WTC11 (cell line): ENCODE measurements at regions not wholly inside any gene's neighbourhood (a gene's known extent, or its start where the extent isn't known, plus 50 kb on each side); places are given as distances from the start of the nearest gene placed in this dataset.

Experiments used
- ATAC-seq: fragments of 200-7000 bp; cut with Tn5 transposase; 2 replicates; pipeline ENCODE4 v1.10.0; 2021; ENCODE audit warnings: mild to moderate bottlenecking, moderate library complexity
- CTCF ChIA-PET: fragments of 300-600 bp; sonication (Branson Sonifier 250); formaldehyde crosslinking; loops from one replicate; lab custom pipeline; 2021; ENCODE audit warnings: antibody characterized with exemption; lab: Charles Lee
- POLR2A ChIA-PET: fragments of 350-600 bp; sonication (Branson Sonifier 250); formaldehyde crosslinking; loops from one replicate; lab custom pipeline; 2021; ENCODE audit warnings: antibody characterized with exemption; lab: Charles Lee
- DNase-seq: peaks from one replicate; pipeline ENCODE4 v3.0.0; 2021; ENCODE audit warnings: low spot score
- H3K27ac Mint-ChIP-seq: 2 replicates; pipeline ENCODE4 v1.8.0; 2021; ENCODE audit warnings: mixed read lengths
- H3K27me3 Mint-ChIP-seq: 2 replicates; pipeline ENCODE4 v1.8.0; 2021; ENCODE audit warnings: low read depth, mild to moderate bottlenecking, moderate library complexity, mixed read lengths
- H3K36me3 Mint-ChIP-seq: 2 replicates; pipeline ENCODE4 v1.8.0; 2021; ENCODE audit warnings: mixed read lengths
- H3K4me1 Mint-ChIP-seq: 2 replicates; pipeline ENCODE4 v1.8.0; 2022; ENCODE audit warnings: mixed read lengths
- H3K4me3 Mint-ChIP-seq: 2 replicates; pipeline ENCODE4 v1.8.0; 2021; ENCODE audit warnings: mild to moderate bottlenecking, moderate library complexity, mixed read lengths
- H3K9me3 Mint-ChIP-seq: 2 replicates; pipeline ENCODE4 v1.8.0; 2021; ENCODE audit warnings: mixed read lengths
- AR ChIP-seq: fragments of 250-450 bp; sonication (Bioruptor Pico); IDR thresholded peaks from 2 replicates; pipeline ENCODE4 v1.9.0; 2021; ENCODE audit warnings: mild to moderate bottlenecking
- FOXK1 ChIP-seq: sonication (generic); formaldehyde crosslinking; IDR thresholded peaks from 2 replicates; pipeline ENCODE4 v1.8.0; 2022; ENCODE audit warnings: mild to moderate bottlenecking, moderate library complexity, missing genetic modification reagents
- GABPB1 ChIP-seq: sonication (generic); formaldehyde crosslinking; IDR thresholded peaks from 2 replicates; pipeline ENCODE4 v1.8.1; 2023; ENCODE audit warnings: mild to moderate bottlenecking, missing genetic modification reagents
- GRHL2 ChIP-seq: fragments of 250-450 bp; sonication (Bioruptor Pico); IDR thresholded peaks from 2 replicates; pipeline ENCODE4 v1.8.0; 2022; ENCODE audit warnings: mild to moderate bottlenecking, moderate library complexity; ENCODE audit not compliant: insufficient replicate concordance, severe bottlenecking
- HMGA2 ChIP-seq: fragments of 250-450 bp; sonication (Bioruptor Pico); IDR thresholded peaks from 2 replicates; pipeline ENCODE4 v1.4.0; 2021; ENCODE audit warnings: mild to moderate bottlenecking, moderate library complexity
- HMGXB4 ChIP-seq: sonication (generic); formaldehyde crosslinking; IDR thresholded peaks from 2 replicates; pipeline ENCODE4 v1.8.1; 2023; ENCODE audit warnings: mild to moderate bottlenecking, moderate library complexity, missing genetic modification reagents
- MAX ChIP-seq: sonication (generic); formaldehyde crosslinking; IDR thresholded peaks from 2 replicates; pipeline ENCODE4 v1.8.0; 2022; ENCODE audit warnings: mild to moderate bottlenecking, missing genetic modification reagents
- RORB ChIP-seq: fragments of 250-450 bp; sonication (Bioruptor Pico); IDR thresholded peaks from 2 replicates; pipeline ENCODE4 v1.9.0; 2021; ENCODE audit warnings: mild to moderate bottlenecking
- SMAD3 ChIP-seq: sonication (generic); formaldehyde crosslinking; IDR thresholded peaks from 2 replicates; pipeline ENCODE4 v1.8.0; 2022; ENCODE audit warnings: missing genetic modification reagents, mild to moderate bottlenecking, borderline replicate concordance
- ZBTB21 ChIP-seq: sonication (generic); formaldehyde crosslinking; IDR thresholded peaks from 2 replicates; pipeline ENCODE4 v1.8.1; 2023; ENCODE audit warnings: mild to moderate bottlenecking, missing genetic modification reagents, borderline replicate concordance
- ZNF121 ChIP-seq: sonication (generic); formaldehyde crosslinking; IDR thresholded peaks from 2 replicates; pipeline ENCODE4 v1.8.0; 2023; ENCODE audit warnings: missing genetic modification reagents
- ZNF512 ChIP-seq: sonication (generic); formaldehyde crosslinking; IDR thresholded peaks from 2 replicates; pipeline ENCODE4 v1.8.1; 2022; ENCODE audit warnings: missing genetic modification reagents, borderline replicate concordance
- ZSCAN18 ChIP-seq: fragments of 250-450 bp; sonication (Bioruptor Pico); IDR thresholded peaks from 2 replicates; pipeline ENCODE4 v2.1.2; 2022; ENCODE audit warnings: mild to moderate bottlenecking, moderate library complexity
- TF ChIP-seq, protein P1 (sequence below): sonication (generic); formaldehyde crosslinking; conservative IDR thresholded peaks from 2 replicates; pipeline ENCODE4 v1.8.1; 2022; ENCODE audit warnings: mild to moderate bottlenecking, missing genetic modification reagents
- TF ChIP-seq, protein P2 (sequence below): sonication (generic); formaldehyde crosslinking; IDR thresholded peaks from 2 replicates; pipeline ENCODE4 v1.8.0; 2023; ENCODE audit warnings: missing genetic modification reagents, mild to moderate bottlenecking, borderline replicate concordance
- TF ChIP-seq, protein P3 (sequence below): sonication (generic); formaldehyde crosslinking; IDR thresholded peaks from 2 replicates; pipeline ENCODE4 v1.8.1; 2023; ENCODE audit warnings: mild to moderate bottlenecking, missing genetic modification reagents

- TF ChIP-seq HMGXB4 (CRISPR knock-in tag), result no peak
- TF ChIP-seq GRHL2 (CRISPR knock-in tag), result no peak
Observed at GRCh38 chr6:164442572-164442971, 866.8 kb downstream of the C6orf118 start (continued).

- DNase-seq, result no peak
- ATAC-seq, result no peak
- POLR2A ChIA-PET, result no interaction called here
- CTCF ChIA-PET, result no interaction called here
- H3K4me3 Mint-ChIP-seq, result no peak overlapping the region
- no peak overlapping the region for H3K27ac Mint-ChIP-seq
- peaks cover 20% of the 10 kb centered on the region for H3K36me3 Mint-ChIP-seq
- H3K9me3 Mint-ChIP-seq, result peaks cover 24% of the 10 kb centered on the region
- peaks cover 4% of the 10 kb centered on the region; the same call in 1 of the 2 replicates for H3K4me1 Mint-ChIP-seq
- H3K27me3 Mint-ChIP-seq, result no peaks in the 10 kb centered on the region
- TF ChIP-seq RORB (CRISPR knock-in tag), result no peak
Observed at GRCh38 chr6:164439331-164439730, 870.1 kb downstream of the C6orf118 start.

DNA sequence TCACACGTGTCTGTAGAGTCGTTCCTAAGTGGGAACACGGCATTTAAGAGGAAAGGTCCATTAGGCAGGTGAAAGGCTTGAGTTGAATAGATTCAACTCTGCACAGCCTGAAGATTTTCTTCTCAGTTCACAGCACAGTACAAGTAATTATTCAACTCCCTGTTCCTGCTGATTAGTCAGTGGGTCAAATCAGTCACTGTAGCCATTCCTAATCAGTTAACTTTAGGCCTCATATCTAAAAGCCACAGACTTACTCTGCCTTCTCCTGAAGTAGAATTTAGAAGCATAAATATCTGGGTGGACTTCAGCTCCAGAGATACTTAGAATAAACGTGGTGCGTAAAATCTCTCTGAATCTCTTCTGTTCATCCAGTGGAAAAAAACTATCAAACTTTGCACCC is 872.4 kb downstream of the C6orf118 start:
- no peaks in the 10 kb centered on the region for H3K27me3 Mint-ChIP-seq
- CTCF ChIA-PET, result no interaction called here
- no peak for TF ChIP-seq SMAD3 (CRISPR knock-in tag)
- no peak for TF ChIP-seq FOXK1 (CRISPR knock-in tag)
- no peak for TF ChIP-seq ZSCAN18
- TF ChIP-seq, protein P1, sequence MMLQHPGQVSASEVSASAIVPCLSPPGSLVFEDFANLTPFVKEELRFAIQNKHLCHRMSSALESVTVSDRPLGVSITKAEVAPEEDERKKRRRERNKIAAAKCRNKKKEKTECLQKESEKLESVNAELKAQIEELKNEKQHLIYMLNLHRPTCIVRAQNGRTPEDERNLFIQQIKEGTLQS (CRISPR knock-in tag), result no peak
- no peak for TF ChIP-seq AR (CRISPR knock-in tag)
- no peak for TF ChIP-seq ZBTB21 (CRISPR knock-in tag)
- no peak for TF ChIP-seq HMGA2
- no peak for TF ChIP-seq ZNF512 (CRISPR knock-in tag)
- TF ChIP-seq, protein P2, sequence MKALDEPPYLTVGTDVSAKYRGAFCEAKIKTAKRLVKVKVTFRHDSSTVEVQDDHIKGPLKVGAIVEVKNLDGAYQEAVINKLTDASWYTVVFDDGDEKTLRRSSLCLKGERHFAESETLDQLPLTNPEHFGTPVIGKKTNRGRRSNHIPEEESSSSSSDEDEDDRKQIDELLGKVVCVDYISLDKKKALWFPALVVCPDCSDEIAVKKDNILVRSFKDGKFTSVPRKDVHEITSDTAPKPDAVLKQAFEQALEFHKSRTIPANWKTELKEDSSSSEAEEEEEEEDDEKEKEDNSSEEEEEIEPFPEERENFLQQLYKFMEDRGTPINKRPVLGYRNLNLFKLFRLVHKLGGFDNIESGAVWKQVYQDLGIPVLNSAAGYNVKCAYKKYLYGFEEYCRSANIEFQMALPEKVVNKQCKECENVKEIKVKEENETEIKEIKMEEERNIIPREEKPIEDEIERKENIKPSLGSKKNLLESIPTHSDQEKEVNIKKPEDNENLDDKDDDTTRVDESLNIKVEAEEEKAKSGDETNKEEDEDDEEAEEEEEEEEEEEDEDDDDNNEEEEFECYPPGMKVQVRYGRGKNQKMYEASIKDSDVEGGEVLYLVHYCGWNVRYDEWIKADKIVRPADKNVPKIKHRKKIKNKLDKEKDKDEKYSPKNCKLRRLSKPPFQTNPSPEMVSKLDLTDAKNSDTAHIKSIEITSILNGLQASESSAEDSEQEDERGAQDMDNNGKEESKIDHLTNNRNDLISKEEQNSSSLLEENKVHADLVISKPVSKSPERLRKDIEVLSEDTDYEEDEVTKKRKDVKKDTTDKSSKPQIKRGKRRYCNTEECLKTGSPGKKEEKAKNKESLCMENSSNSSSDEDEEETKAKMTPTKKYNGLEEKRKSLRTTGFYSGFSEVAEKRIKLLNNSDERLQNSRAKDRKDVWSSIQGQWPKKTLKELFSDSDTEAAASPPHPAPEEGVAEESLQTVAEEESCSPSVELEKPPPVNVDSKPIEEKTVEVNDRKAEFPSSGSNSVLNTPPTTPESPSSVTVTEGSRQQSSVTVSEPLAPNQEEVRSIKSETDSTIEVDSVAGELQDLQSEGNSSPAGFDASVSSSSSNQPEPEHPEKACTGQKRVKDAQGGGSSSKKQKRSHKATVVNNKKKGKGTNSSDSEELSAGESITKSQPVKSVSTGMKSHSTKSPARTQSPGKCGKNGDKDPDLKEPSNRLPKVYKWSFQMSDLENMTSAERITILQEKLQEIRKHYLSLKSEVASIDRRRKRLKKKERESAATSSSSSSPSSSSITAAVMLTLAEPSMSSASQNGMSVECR (CRISPR knock-in tag), result no peak
- TF ChIP-seq, protein P3, sequence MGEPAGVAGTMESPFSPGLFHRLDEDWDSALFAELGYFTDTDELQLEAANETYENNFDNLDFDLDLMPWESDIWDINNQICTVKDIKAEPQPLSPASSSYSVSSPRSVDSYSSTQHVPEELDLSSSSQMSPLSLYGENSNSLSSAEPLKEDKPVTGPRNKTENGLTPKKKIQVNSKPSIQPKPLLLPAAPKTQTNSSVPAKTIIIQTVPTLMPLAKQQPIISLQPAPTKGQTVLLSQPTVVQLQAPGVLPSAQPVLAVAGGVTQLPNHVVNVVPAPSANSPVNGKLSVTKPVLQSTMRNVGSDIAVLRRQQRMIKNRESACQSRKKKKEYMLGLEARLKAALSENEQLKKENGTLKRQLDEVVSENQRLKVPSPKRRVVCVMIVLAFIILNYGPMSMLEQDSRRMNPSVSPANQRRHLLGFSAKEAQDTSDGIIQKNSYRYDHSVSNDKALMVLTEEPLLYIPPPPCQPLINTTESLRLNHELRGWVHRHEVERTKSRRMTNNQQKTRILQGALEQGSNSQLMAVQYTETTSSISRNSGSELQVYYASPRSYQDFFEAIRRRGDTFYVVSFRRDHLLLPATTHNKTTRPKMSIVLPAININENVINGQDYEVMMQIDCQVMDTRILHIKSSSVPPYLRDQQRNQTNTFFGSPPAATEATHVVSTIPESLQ (CRISPR knock-in tag), result no peak
- TF ChIP-seq MAX (CRISPR knock-in tag), result no peak
- no peak for TF ChIP-seq ZNF121
- no peak for TF ChIP-seq GABPB1 (CRISPR knock-in tag)

More for the DNA sequence above, 872.4 kb downstream of the C6orf118 start:
- ATAC-seq (no peak), DNase-seq (no peak)
- POLR2A ChIA-PET, result no interaction called here
- Mint-ChIP-seq H3K9me3 (peaks cover 7% of the 10 kb centered on the region), H3K4me3 (no peak overlapping the region), H3K4me1 (peaks cover 4% of the 10 kb centered on the region; the same call in 1 of the 2 replicates), H3K27ac (no peak overlapping the region), H3K36me3 (peaks cover 5% of the 10 kb centered on the region; the same call in 1 of the 2 replicates)
